OCI-LY1 (cell line): ENCODE measurements at regions not wholly inside any gene's neighbourhood (a gene's known extent, or its start where the extent isn't known, plus 50 kb on each side); places are given as distances from the start of the nearest gene placed in this dataset.
A peak's percentile ranks its signal among the peaks of the same experiment; 100 is the strongest.

Experiments used
- H2AFZ ChIP-seq: fragments of 200-600 bp; sonication (generic), shearing (Covaris generic); 2 replicates; pipeline ENCODE4 v1.6.0; 2014; ENCODE audit warnings: antibody characterized with exemption, mild to moderate bottlenecking, low read length
- H3F3A ChIP-seq: fragments of 200-600 bp; sonication (generic), shearing (Covaris generic); 2 replicates; pipeline ENCODE4 v1.6.0; 2014; ENCODE audit warnings: mild to moderate bottlenecking, antibody characterized with exemption, low read length, moderate library complexity; ENCODE audit not compliant: insufficient read depth
- H3K27ac ChIP-seq: fragments of 200-600 bp; sonication (generic); 2 replicates; pipeline ENCODE4 v1.5.1; 2014; ENCODE audit warnings: low read length, mixed run types, mild to moderate bottlenecking, low read depth; ENCODE audit not compliant: poor library complexity, severe bottlenecking
- H3K27me3 ChIP-seq: fragments of 200-600 bp; sonication (generic); 2 replicates; pipeline ENCODE4 v1.6.0; 2014; ENCODE audit warnings: antibody characterized with exemption, mild to moderate bottlenecking, low read length, moderate library complexity; ENCODE audit not compliant: insufficient read depth
- H3K36me3 ChIP-seq: fragments of 200-600 bp; sonication (generic); 2 replicates; pipeline ENCODE4 v1.6.1; 2014; ENCODE audit warnings: mild to moderate bottlenecking, antibody characterized with exemption, low read length, moderate library complexity, mixed read lengths; ENCODE audit not compliant: insufficient read depth
- H3K4me1 ChIP-seq: fragments of 200-600 bp; sonication (generic); 2 replicates; pipeline ENCODE4 v1.5.1; 2014; ENCODE audit warnings: mild to moderate bottlenecking, low read length, moderate library complexity; ENCODE audit not compliant: insufficient read depth, severe bottlenecking
- H3K4me2 ChIP-seq: fragments of 200-600 bp; sonication (generic), shearing (Covaris generic); 2 replicates; pipeline ENCODE4 v1.6.1; 2014; ENCODE audit warnings: low read length
- H3K4me3 ChIP-seq: fragments of 200-600 bp; sonication (generic); 2 replicates; pipeline ENCODE4 v1.5.1; 2014; ENCODE audit warnings: low read length, low read depth, mild to moderate bottlenecking, mixed read lengths; ENCODE audit not compliant: poor library complexity, severe bottlenecking
- H3K79me2 ChIP-seq: fragments of 200-600 bp; shearing (Covaris generic); 2 replicates; pipeline ENCODE4 v1.6.1; 2016; ENCODE audit warnings: mixed run types, low read length, mixed read lengths; ENCODE audit not compliant: insufficient read depth
- H3K9ac ChIP-seq: fragments of 200-600 bp; sonication (generic), shearing (Covaris generic); 2 replicates; pipeline ENCODE4 v1.6.1; 2014; ENCODE audit warnings: mild to moderate bottlenecking, low read length, mixed read lengths
- H3K9me2 ChIP-seq: fragments of 200-600 bp; sonication (generic), shearing (Covaris generic); 2 replicates; pipeline ENCODE4 v1.6.1; 2014; ENCODE audit warnings: low read depth, mild to moderate bottlenecking, low read length, mixed read lengths
- H3K9me3 ChIP-seq: fragments of 200-600 bp; shearing (Covaris generic); 2 replicates; pipeline ENCODE4 v1.6.1; 2014; ENCODE audit warnings: low read length, mixed read lengths
- H4K20me1 ChIP-seq: fragments of 200-600 bp; sonication (generic), shearing (Covaris generic); 2 replicates; pipeline ENCODE4 v1.6.0; 2016; ENCODE audit warnings: mild to moderate bottlenecking, low read length; ENCODE audit not compliant: insufficient read depth
- CTCF ChIP-seq: fragments of 200-600 bp; sonication (generic), shearing (Covaris generic); IDR thresholded peaks from 2 replicates; pipeline ENCODE4 v1.5.1; 2017; ENCODE audit warnings: mild to moderate bottlenecking, antibody characterized with exemption, low read length, moderate library complexity, mixed read lengths
- EZH2 ChIP-seq: fragments of 200-600 bp; sonication (generic), shearing (Covaris generic); IDR thresholded peaks from 2 replicates; pipeline ENCODE4 v1.8.0; 2017; ENCODE audit warnings: borderline replicate concordance, mixed run types, mild to moderate bottlenecking, antibody characterized with exemption, low read length, moderate library complexity, mixed read lengths

- peaks cover 9% of the 10 kb centered on the region; the same call in 1 of the 2 replicates for H3F3A ChIP-seq
- H3K27ac ChIP-seq = peak overlapping the region; percentile 98
- H3K4me1 ChIP-seq = peaks cover 100% of the 10 kb centered on the region
- no peaks in the 10 kb centered on the region for H3K9me3 ChIP-seq
- peak overlapping the region; percentile 75 for H3K9ac ChIP-seq
- no peaks in the 10 kb centered on the region for H3K9me2 ChIP-seq
- H4K20me1 ChIP-seq = no peaks in the 10 kb centered on the region
- TF ChIP-seq EZH2 = no peak
- TF ChIP-seq CTCF = no peak
- H3K79me2 ChIP-seq = no peaks in the 10 kb centered on the region
- no peaks in the 10 kb centered on the region for H3K27me3 ChIP-seq
- peak overlapping the region; percentile 50 for H3K4me2 ChIP-seq
- no peak overlapping the region for H2AFZ ChIP-seq
- H3K4me3 ChIP-seq = peak overlapping the region; percentile 14
- no peaks in the 10 kb centered on the region for H3K36me3 ChIP-seq
Measured at GRCh38 chr14:22476887-22477286, 112.1 kb downstream of the DAD1 start.

- H3K4me1 ChIP-seq = peaks cover 100% of the 10 kb centered on the region
- no peaks in the 10 kb centered on the region for H3K9me3 ChIP-seq
- H3K4me2 ChIP-seq = peak overlapping the region; percentile 50
- H3K9ac ChIP-seq = peak overlapping the region; percentile 75
- H3K4me3 ChIP-seq = peak overlapping the region; percentile 14
- H3K27ac ChIP-seq = peak overlapping the region; percentile 98
- TF ChIP-seq EZH2 (no peak), CTCF (0 out of 2 replicates have a peak, but pooled peaks have one; percentile 3)
- no peaks in the 10 kb centered on the region for H3K36me3 ChIP-seq
- H2AFZ ChIP-seq = no peak overlapping the region
- H3F3A ChIP-seq = peaks cover 9% of the 10 kb centered on the region; the same call in 1 of the 2 replicates
- no peaks in the 10 kb centered on the region for H3K9me2 ChIP-seq
- no peaks in the 10 kb centered on the region for H3K79me2 ChIP-seq
- no peaks in the 10 kb centered on the region for H4K20me1 ChIP-seq
- no peaks in the 10 kb centered on the region for H3K27me3 ChIP-seq
Measured at GRCh38 chr14:22476005-22476751, 112.8 kb downstream of the DAD1 start.

GRCh38 chr14:22475381-22475780 is 113.6 kb downstream of the DAD1 start:
- no peaks in the 10 kb centered on the region for H3K27me3 ChIP-seq
- TF ChIP-seq EZH2 (no peak), CTCF (no peak)
- H4K20me1 ChIP-seq = no peaks in the 10 kb centered on the region
- no peaks in the 10 kb centered on the region for H3K36me3 ChIP-seq
- H3K9me3 ChIP-seq = no peaks in the 10 kb centered on the region
- H3K4me3 ChIP-seq = no peak overlapping the region
- peak overlapping the region; percentile 75 for H3K9ac ChIP-seq
- peaks cover 100% of the 10 kb centered on the region for H3K4me1 ChIP-seq
- peak overlapping the region; percentile 50 for H3K4me2 ChIP-seq
- H3K79me2 ChIP-seq = no peaks in the 10 kb centered on the region
- no peaks in the 10 kb centered on the region for H3K9me2 ChIP-seq
- peaks cover 9% of the 10 kb centered on the region; the same call in 1 of the 2 replicates for H3F3A ChIP-seq
- H3K27ac ChIP-seq = peak overlapping the region; percentile 98
- H2AFZ ChIP-seq = no peak overlapping the region
